Neuronal stem cell (in vitro differentiated cells): ENCODE measurements at regions not wholly inside any gene's neighbourhood (a gene's known extent, or its start where the extent isn't known, plus 50 kb on each side); places are given as distances from the start of the nearest gene placed in this dataset.
A peak's percentile ranks its signal among the peaks of the same experiment; 100 is the strongest.

ENCODE experiments used
- DNase-seq: peaks from one replicate; pipeline ENCODE4 v3.0.0-alpha.2; 2013; ENCODE audit warnings: low spot score
- H2AFZ ChIP-seq: one replicate; pipeline ENCODE4 v1.6.1; 2013; ENCODE audit warnings: mild to moderate bottlenecking, low read length, inconsistent platforms
- H2AK5ac ChIP-seq: 2 replicates; pipeline ENCODE4 v1.6.1; 2013; ENCODE audit warnings: low read depth, mild to moderate bottlenecking, inconsistent platforms, low read length, moderate library complexity, mixed read lengths
- H2BK120ac ChIP-seq: 2 replicates; pipeline ENCODE4 v1.6.1; 2013; ENCODE audit warnings: low read depth, mild to moderate bottlenecking, inconsistent platforms, low read length, moderate library complexity, mixed read lengths
- H2BK12ac ChIP-seq: one replicate; pipeline ENCODE4 v1.6.1; 2013; ENCODE audit warnings: low read length, inconsistent platforms
- H2BK15ac ChIP-seq: 2 replicates; pipeline ENCODE4 v1.6.1; 2013; ENCODE audit warnings: mild to moderate bottlenecking, low read length, inconsistent platforms, mixed read lengths
- H2BK5ac ChIP-seq: one replicate; pipeline ENCODE4 v1.6.1; 2013; ENCODE audit warnings: inconsistent platforms, mild to moderate bottlenecking, low read length, moderate library complexity
- H3K14ac ChIP-seq: one replicate; pipeline ENCODE4 v1.6.1; 2013; ENCODE audit warnings: low read length, inconsistent platforms
- H3K18ac ChIP-seq: 2 replicates; pipeline ENCODE4 v1.6.1; 2013; ENCODE audit warnings: low read length, inconsistent platforms
- H3K23ac ChIP-seq: 2 replicates; pipeline ENCODE4 v1.6.1; 2013; ENCODE audit warnings: low read depth, mild to moderate bottlenecking, mixed read lengths, low read length, inconsistent platforms; ENCODE audit not compliant: poor library complexity
- H3K27ac ChIP-seq: replicated peaks from 3 replicates; pipeline ENCODE4 v1.5.1; 2013; ENCODE audit warnings: low read length, inconsistent platforms
- H3K27me3 ChIP-seq, 3 experiments: 2 replicates each; pipeline ENCODE4 v1.6.1; 2013; ENCODE audit warnings: low read length in 3 of 3, mild to moderate bottlenecking in 2 of 3, inconsistent platforms in 1 of 3, low read depth in 1 of 3, mixed read lengths in 1 of 3, moderate library complexity in 1 of 3; ENCODE audit not compliant: control insufficient read depth in 3 of 3, insufficient read depth in 3 of 3
- H3K36me3 ChIP-seq, 2 donors: replicated peaks in 1 of 2; 2 replicates each; pipeline ENCODE4 v1.6.1; 2013; ENCODE audit warnings: low read length in 2 of 2; ENCODE audit not compliant: control insufficient read depth in 2 of 2, insufficient read depth in 2 of 2
- H3K4ac ChIP-seq: 2 replicates; pipeline ENCODE4 v1.6.1; 2013; ENCODE audit warnings: inconsistent platforms, mild to moderate bottlenecking, low read length, moderate library complexity
- H3K4me1 ChIP-seq, 2 donors: 1 replicate in 1 of 2; 2 replicates in 1 of 2; pipeline ENCODE4 v1.6.1; 2013; ENCODE audit warnings: low read length in 2 of 2, low read depth in 1 of 2; ENCODE audit not compliant: control insufficient read depth in 2 of 2, insufficient read depth in 1 of 2
- H3K4me2 ChIP-seq: one replicate; pipeline ENCODE4 v1.6.1; 2013; ENCODE audit warnings: mild to moderate bottlenecking, low read length, inconsistent platforms; ENCODE audit not compliant: insufficient read depth, poor library complexity, severe bottlenecking
- H3K4me3 ChIP-seq, 2 donors: 2 replicates each; pipeline ENCODE4 v1.5.1; 2013; ENCODE audit warnings: low read length in 2 of 2, mild to moderate bottlenecking in 2 of 2, inconsistent platforms in 1 of 2, moderate library complexity in 1 of 2
- H3K79me1 ChIP-seq: one replicate; pipeline ENCODE4 v1.6.1; 2013; ENCODE audit warnings: low read depth, mild to moderate bottlenecking, inconsistent platforms, low read length, moderate library complexity
- H3K9ac ChIP-seq: one replicate; pipeline ENCODE4 v1.6.1; 2013; ENCODE audit warnings: mild to moderate bottlenecking, low read depth, low read length, inconsistent platforms; ENCODE audit not compliant: poor library complexity
- H3K9me3 ChIP-seq, 2 donors: replicated peaks in 1 of 2; 2 replicates each; pipeline versions ENCODE3 to v1.6.1; 2013; ENCODE audit warnings: low read length in 2 of 2, mild to moderate bottlenecking in 2 of 2, inconsistent platforms in 1 of 2, low read depth in 1 of 2, mixed read lengths in 1 of 2, moderate library complexity in 1 of 2; ENCODE audit not compliant: control insufficient read depth in 2 of 2, insufficient read depth in 1 of 2
- H4K8ac ChIP-seq: one replicate; pipeline ENCODE4 v1.6.1; 2013; ENCODE audit warnings: low read depth, mild to moderate bottlenecking, inconsistent platforms, low read length, moderate library complexity
- H4K91ac ChIP-seq: one replicate; pipeline ENCODE4 v1.6.1; 2013; ENCODE audit warnings: low read length, low read depth, mild to moderate bottlenecking, inconsistent platforms; ENCODE audit not compliant: poor library complexity
- WGBS, 2 donors: extraction: QIAGEN DNeasy Blood & Tissue Kit; methylation state at CpG; one replicate each; pipeline ENCODE4 v1.1.7; 2013; ENCODE audit warnings: missing lambda C conversion rate in 2 of 2, mixed read lengths in 1 of 2; ENCODE audit not compliant: insufficient read length in 2 of 2, insufficient replicate concordance in 1 of 2; ENCODE audit errors: extremely low coverage in 2 of 2; 5-methylcytosine and 5-hydroxymethylcytosine counted together

DNA sequence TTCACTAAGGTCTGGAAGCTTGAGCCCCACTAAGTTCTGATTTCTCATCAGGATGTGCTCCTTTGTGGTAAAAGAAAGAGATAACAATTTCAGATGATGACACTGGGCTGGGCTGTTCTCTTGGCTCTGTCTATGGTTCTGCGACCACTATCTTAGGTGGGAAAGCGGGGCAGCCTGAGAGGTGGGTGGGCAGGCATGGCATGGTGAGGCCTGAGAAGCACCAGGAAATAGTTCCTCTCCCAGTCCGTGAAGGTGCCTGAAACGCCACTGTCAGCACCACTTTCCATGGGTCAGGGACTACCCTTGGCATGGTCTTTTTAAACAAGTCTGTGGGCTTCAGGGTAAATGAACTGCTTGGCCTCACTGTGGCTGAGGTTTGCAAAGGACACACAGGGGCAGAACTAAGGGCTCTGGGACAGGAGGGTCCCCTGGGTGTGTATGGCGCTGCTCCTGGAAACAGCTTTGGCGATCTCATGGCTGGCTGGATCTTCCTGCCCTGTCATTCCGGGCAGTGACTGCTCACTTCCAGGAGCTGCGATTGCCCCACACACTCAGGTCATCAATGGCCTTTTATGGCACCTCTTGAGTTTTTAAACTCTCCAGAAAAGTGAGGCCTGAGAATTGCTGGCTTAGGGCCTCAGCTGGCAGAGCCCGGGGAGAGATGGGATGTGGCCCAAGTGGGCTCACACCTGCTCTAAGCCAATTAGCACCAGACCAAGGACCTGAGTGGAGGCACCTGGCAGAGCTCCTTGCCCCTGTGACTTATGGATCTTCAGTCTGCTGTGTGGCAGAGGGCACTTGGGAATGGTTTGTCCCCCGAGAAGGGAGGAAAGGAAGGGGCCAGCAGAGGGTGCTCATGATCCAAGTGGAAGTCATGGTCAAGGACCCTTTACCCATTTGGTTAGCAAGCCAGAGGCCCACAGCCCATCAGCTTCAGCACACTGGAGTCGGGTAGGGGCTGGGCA lies 55.6 kb upstream of the LYVE1 start:
- H3K9ac ChIP-seq: no peak overlapping the region
- H2BK5ac ChIP-seq: no peak overlapping the region
- H2BK15ac ChIP-seq: no peak overlapping the region
- H2AK5ac ChIP-seq: no peak overlapping the region
- no peak overlapping the region for H2BK120ac ChIP-seq
- H3K4me2 ChIP-seq: no peak overlapping the region
- no peak overlapping the region for H3K4me3 ChIP-seq
- DNase-seq: no peak
- no peaks in the 10 kb centered on the region for H3K27me3 ChIP-seq
- no peak overlapping the region for H3K18ac ChIP-seq
- H3K4ac ChIP-seq: no peak overlapping the region
- H3K79me1 ChIP-seq: no peaks in the 10 kb centered on the region
- H4K8ac ChIP-seq: no peak overlapping the region
- H3K23ac ChIP-seq: no peak overlapping the region
- no peak overlapping the region for H2BK12ac ChIP-seq
- WGBS, 2 donors: no CpG with 5 or more reads among the region's 11 CpGs
- H2AFZ ChIP-seq: peak overlapping the region; percentile 27
- no peaks in the 10 kb centered on the region for H3K9me3 ChIP-seq
- no peak overlapping the region for H3K14ac ChIP-seq
- no peak overlapping the region for H4K91ac ChIP-seq
- H3K4me1 ChIP-seq: no peaks in the 10 kb centered on the region
- H3K27ac ChIP-seq: no peak overlapping the region
- no peaks in the 10 kb centered on the region for H3K36me3 ChIP-seq

DNA sequence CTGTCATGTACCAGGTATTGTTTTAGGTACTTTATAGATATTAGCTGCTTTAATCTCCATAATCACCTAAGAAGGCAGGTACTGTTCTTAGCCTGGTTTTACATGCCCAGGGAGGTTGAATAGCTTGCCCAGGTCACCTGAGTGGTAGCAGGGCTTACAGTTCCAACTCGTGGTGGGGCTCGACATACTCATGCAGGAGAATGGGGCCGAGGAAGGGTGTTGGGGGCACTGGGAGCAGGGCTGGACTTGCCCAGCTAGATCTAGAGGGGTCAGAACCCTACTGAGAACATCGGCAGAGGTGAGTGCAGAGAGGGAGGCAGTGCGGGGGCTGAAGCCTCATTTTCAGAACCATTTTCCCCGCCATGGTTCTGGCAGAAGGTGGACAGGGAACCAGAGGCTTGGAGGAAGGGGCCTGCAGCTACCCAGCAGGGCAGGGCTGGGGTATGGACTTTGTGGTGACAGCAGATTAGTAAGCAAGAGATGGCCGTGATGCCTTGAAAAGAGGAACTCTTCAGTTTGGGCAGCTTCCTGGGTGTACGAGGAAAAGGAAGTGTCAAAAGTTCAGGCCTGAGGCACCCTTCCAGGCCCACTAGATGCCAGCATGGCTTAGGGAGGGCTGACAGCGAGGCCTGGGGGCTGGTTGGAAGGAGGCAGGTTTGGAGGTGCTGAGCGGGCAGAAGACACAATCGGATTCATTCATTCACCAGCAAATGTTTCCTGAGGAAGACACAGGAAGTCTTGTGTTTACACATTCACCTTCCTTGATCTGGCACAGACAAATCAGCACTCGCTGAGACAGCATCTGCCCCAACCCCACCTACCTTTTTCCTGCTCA lies 54.7 kb upstream of the LYVE1 start:
- DNase-seq: no peak
- H2BK5ac ChIP-seq: peak overlapping the region; percentile 88
- H3K9me3 ChIP-seq: no peaks in the 10 kb centered on the region
- no peak overlapping the region for H3K9ac ChIP-seq
- WGBS, 2 donors: no CpG with 5 or more reads among the region's 12 CpGs
- no peaks in the 10 kb centered on the region for H3K27me3 ChIP-seq
- H3K4me2 ChIP-seq: no peak overlapping the region
- H2AK5ac ChIP-seq: peak overlapping the region; percentile 11
- H3K23ac ChIP-seq: no peak overlapping the region
- H3K79me1 ChIP-seq: no peaks in the 10 kb centered on the region
- H2BK15ac ChIP-seq: no peak overlapping the region
- no peaks in the 10 kb centered on the region for H3K36me3 ChIP-seq
- no peak overlapping the region for H3K4me3 ChIP-seq
- H3K4me1 ChIP-seq: no peaks in the 10 kb centered on the region
- H2BK120ac ChIP-seq: no peak overlapping the region
- H4K91ac ChIP-seq: no peak overlapping the region
- no peak overlapping the region for H3K27ac ChIP-seq
- H2BK12ac ChIP-seq: no peak overlapping the region
- no peak overlapping the region for H3K18ac ChIP-seq
- H2AFZ ChIP-seq: peak overlapping the region; percentile 27
- H4K8ac ChIP-seq: no peak overlapping the region
- no peak overlapping the region for H3K4ac ChIP-seq
- no peak overlapping the region for H3K14ac ChIP-seq

DNA sequence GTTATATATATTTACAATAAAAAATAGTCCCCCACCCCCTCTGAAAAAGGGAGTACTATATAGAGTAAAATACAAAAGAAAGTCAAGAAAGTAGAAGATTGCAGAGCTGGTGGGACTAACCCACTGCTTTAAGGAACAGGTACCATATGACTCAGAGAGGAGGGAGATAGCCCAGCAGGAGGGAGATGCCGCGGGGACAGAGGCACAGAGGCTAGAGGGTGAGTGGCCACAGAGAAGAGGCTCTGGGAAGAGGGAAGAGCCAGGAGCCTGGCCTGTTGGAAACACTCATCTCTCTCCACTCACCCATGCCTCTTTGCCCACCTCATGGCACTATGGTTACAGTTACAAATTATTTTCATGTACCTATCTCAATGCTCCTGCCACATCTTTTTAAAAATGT lies 53.6 kb upstream of the LYVE1 start:
- Histone ChIP-seq H2BK15ac (no peak overlapping the region), H2BK5ac (no peak overlapping the region), H4K8ac (no peak overlapping the region), H3K4ac (no peak overlapping the region), H3K4me2 (no peak overlapping the region), H2BK120ac (no peak overlapping the region), H2BK12ac (no peak overlapping the region), H3K4me3 (no peak overlapping the region), H4K91ac (no peak overlapping the region), H2AK5ac (no peak overlapping the region), H3K14ac (no peak overlapping the region), H2AFZ (no peak overlapping the region), H3K4me1 (no peaks in the 10 kb centered on the region), H3K36me3 (no peaks in the 10 kb centered on the region), H3K18ac (no peak overlapping the region), H3K9ac (no peak overlapping the region), H3K79me1 (no peaks in the 10 kb centered on the region), H3K23ac (no peak overlapping the region), H3K9me3 (no peaks in the 10 kb centered on the region), H3K27me3 (no peaks in the 10 kb centered on the region), H3K27ac (no peak overlapping the region)
- WGBS, 2 donors: no CpG with 5 or more reads among the region's 2 CpGs
- no peak for DNase-seq

DNA sequence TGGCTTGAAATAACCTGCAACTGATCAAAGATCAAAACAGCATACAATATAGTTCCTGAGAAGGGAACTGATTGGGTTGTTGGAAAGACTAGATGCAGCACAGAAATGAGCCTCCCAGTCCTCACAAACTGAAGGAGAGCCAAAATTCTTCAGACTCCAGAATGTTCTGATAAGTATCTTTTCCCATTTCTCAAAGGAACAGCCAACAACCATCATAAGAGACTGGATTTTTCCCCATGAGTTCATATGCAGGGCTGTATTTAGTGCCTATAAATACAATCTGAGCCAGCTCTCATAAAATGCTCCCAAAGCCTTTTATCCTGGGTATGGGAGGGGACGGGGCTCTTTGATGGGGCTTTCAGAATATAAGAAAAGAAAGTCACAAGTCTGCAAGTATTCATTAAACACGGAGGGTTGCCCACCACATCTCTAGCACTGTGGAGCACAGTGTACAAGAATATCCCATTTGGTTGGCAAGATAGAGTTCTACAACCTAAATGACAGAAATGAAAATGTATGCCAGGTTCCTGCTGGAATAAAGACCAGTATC lies 50.7 kb upstream of the LYVE1 start:
- H3K27ac ChIP-seq: no peak overlapping the region
- no peak overlapping the region for H3K4me3 ChIP-seq
- no peak overlapping the region for H4K8ac ChIP-seq
- no peak overlapping the region for H3K23ac ChIP-seq
- no peaks in the 10 kb centered on the region for H3K27me3 ChIP-seq
- no peak overlapping the region for H3K9ac ChIP-seq
- H3K4me1 ChIP-seq: no peaks in the 10 kb centered on the region
- H3K79me1 ChIP-seq: no peaks in the 10 kb centered on the region
- H2BK5ac ChIP-seq: no peak overlapping the region
- no peak overlapping the region for H4K91ac ChIP-seq
- H2BK15ac ChIP-seq: no peak overlapping the region
- DNase-seq: no peak
- H2BK12ac ChIP-seq: no peak overlapping the region
- no peak overlapping the region for H3K18ac ChIP-seq
- no peak overlapping the region for H3K14ac ChIP-seq
- H3K36me3 ChIP-seq: no peaks in the 10 kb centered on the region
- no peak overlapping the region for H3K4ac ChIP-seq
- no peak overlapping the region for H3K4me2 ChIP-seq
- H2BK120ac ChIP-seq: no peak overlapping the region
- no CpG with 5 or more reads among the region's 2 CpGs for WGBS, 2 donors
- H2AFZ ChIP-seq: no peak overlapping the region
- no peaks in the 10 kb centered on the region for H3K9me3 ChIP-seq
- no peak overlapping the region for H2AK5ac ChIP-seq
